Esophagus (tissue), 2 donors: ENCODE measurements at regions not wholly inside any gene's neighbourhood (a gene's known extent, or its start where the extent isn't known, plus 50 kb on each side); places are given as distances from the start of the nearest gene placed in this dataset.

Source experiments
- H3K27ac ChIP-seq, 2 donors: one replicate each; pipeline ENCODE4 v1.5.1; 2013; ENCODE audit warnings: low read depth in 2 of 2, mild to moderate bottlenecking in 2 of 2, inconsistent platforms in 1 of 2, low read length in 1 of 2, moderate library complexity in 1 of 2
- H3K27me3 ChIP-seq, 2 donors: one replicate each; pipeline ENCODE4 v1.6.1; 2013; ENCODE audit warnings: low read length in 2 of 2, control low read depth in 1 of 2, mild to moderate bottlenecking in 1 of 2; ENCODE audit not compliant: insufficient read depth in 2 of 2, control insufficient read depth in 1 of 2
- H3K36me3 ChIP-seq, 2 donors: one replicate each; pipeline ENCODE4 v1.6.1; 2013; ENCODE audit warnings: low read length in 1 of 2; ENCODE audit not compliant: control insufficient read depth in 2 of 2, insufficient read depth in 2 of 2
- H3K4me1 ChIP-seq, 2 donors: one replicate each; pipeline ENCODE4 v1.6.1; 2013; ENCODE audit warnings: low read length in 1 of 2; ENCODE audit not compliant: control insufficient read depth in 2 of 2, insufficient read depth in 2 of 2
- H3K4me3 ChIP-seq, 2 donors: one replicate each; pipeline ENCODE4 v1.5.1; 2013; ENCODE audit warnings: low read length in 2 of 2, mild to moderate bottlenecking in 2 of 2, low read depth in 1 of 2, moderate library complexity in 1 of 2
- H3K9me3 ChIP-seq, 2 donors: one replicate each; pipeline ENCODE4 v1.6.1; 2013; ENCODE audit warnings: mild to moderate bottlenecking in 2 of 2, low read depth in 1 of 2, low read length in 1 of 2, moderate library complexity in 1 of 2; ENCODE audit not compliant: control insufficient read depth in 2 of 2, insufficient read depth in 1 of 2
- WGBS, 2 donors: extraction: QIAGEN DNeasy Blood & Tissue Kit; methylation state at CpG; one replicate each; pipeline ENCODE4 v1.1.7; 2013; 5-methylcytosine and 5-hydroxymethylcytosine counted together
- donor health status: healthy with polysubstance abuse.
- donor health status: Bipolar disorder and iron deficiency.

- peaks cover 0 to 3% of the 10 kb centered on the region in 2 donors for H3K9me3 ChIP-seq
- H3K27ac ChIP-seq = no peak overlapping the region
- H3K27me3 ChIP-seq = no peaks in the 10 kb centered on the region
- WGBS, 2 donors = 38 to 46% methylated on average over 14 of the region's 14 CpGs
- H3K4me3 ChIP-seq = no peak overlapping the region
- H3K36me3 ChIP-seq = no peaks in the 10 kb centered on the region
- H3K4me1 ChIP-seq = no peaks in the 10 kb centered on the region
Measured at GRCh38 chr2:121903037-121903689, 147.7 kb downstream of the TSN start.

GRCh38 chr2:121904656-121905055 is 149.2 kb downstream of the TSN start:
- H3K9me3 ChIP-seq = peaks cover 0 to 3% of the 10 kb centered on the region in 2 donors
- no peak overlapping the region for H3K27ac ChIP-seq
- no peaks in the 10 kb centered on the region for H3K36me3 ChIP-seq
- no peak overlapping the region for H3K4me3 ChIP-seq
- WGBS, 2 donors = 84 to 94% methylated on average over 2 of the region's 2 CpGs
- H3K27me3 ChIP-seq = no peaks in the 10 kb centered on the region
- H3K4me1 ChIP-seq = no peaks in the 10 kb centered on the region

- WGBS, 2 donors = 85 to 88% methylated on average over 7 of the region's 7 CpGs
- H3K9me3 ChIP-seq = peaks cover 0 to 3% of the 10 kb centered on the region in 2 donors
Measured at GRCh38 chr2:121905201-121905600, 149.8 kb downstream of the TSN start.

GRCh38 chr2:121906170-121906569 is 150.7 kb downstream of the TSN start:
- WGBS, 2 donors = 68 to 70% methylated on average over 11 of the region's 11 CpGs

More at GRCh38 chr2:121905201-121905600, 149.8 kb downstream of the TSN start:
- H3K4me3 ChIP-seq = no peak overlapping the region
- no peaks in the 10 kb centered on the region for H3K27me3 ChIP-seq
- no peaks in the 10 kb centered on the region for H3K36me3 ChIP-seq
- H3K4me1 ChIP-seq = no peaks in the 10 kb centered on the region
- no peak overlapping the region for H3K27ac ChIP-seq

GRCh38 chr2:121907928-121908327 is 152.5 kb downstream of the TSN start:
- no peaks in the 10 kb centered on the region for H3K4me1 ChIP-seq
- WGBS, 2 donors = 41 to 46% methylated on average over 10 of the region's 10 CpGs

More at GRCh38 chr2:121906170-121906569, 150.7 kb downstream of the TSN start:
- Histone ChIP-seq H3K9me3 (peaks cover 0 to 3% of the 10 kb centered on the region in 2 donors), H3K4me3 (no peak overlapping the region), H3K4me1 (no peaks in the 10 kb centered on the region), H3K27ac (no peak overlapping the region), H3K27me3 (no peaks in the 10 kb centered on the region), H3K36me3 (no peaks in the 10 kb centered on the region)

GRCh38 chr2:121910139-121910538 is 154.7 kb downstream of the TSN start:
- no peaks in the 10 kb centered on the region for H3K27me3 ChIP-seq
- 72 to 79% methylated on average over 1 of the region's 1 CpG for WGBS, 2 donors
- H3K4me3 ChIP-seq = no peak overlapping the region
- no peak overlapping the region for H3K27ac ChIP-seq
- H3K9me3 ChIP-seq = peaks cover 0 to 3% of the 10 kb centered on the region in 2 donors
- H3K4me1 ChIP-seq = no peaks in the 10 kb centered on the region
- no peaks in the 10 kb centered on the region for H3K36me3 ChIP-seq

More at GRCh38 chr2:121907928-121908327, 152.5 kb downstream of the TSN start:
- no peak overlapping the region for H3K4me3 ChIP-seq
- H3K27me3 ChIP-seq = no peaks in the 10 kb centered on the region
- H3K36me3 ChIP-seq = no peaks in the 10 kb centered on the region
- H3K27ac ChIP-seq = no peak overlapping the region
- peaks cover 0 to 3% of the 10 kb centered on the region in 2 donors for H3K9me3 ChIP-seq

GRCh38 chr2:121911036-121911435 is 155.6 kb downstream of the TSN start:
- no peaks in the 10 kb centered on the region for H3K36me3 ChIP-seq
- no peaks in the 10 kb centered on the region for H3K27me3 ChIP-seq
- no peaks in the 10 kb centered on the region for H3K4me1 ChIP-seq
- WGBS, 2 donors = 68 to 70% methylated on average over 4 of the region's 4 CpGs
- H3K27ac ChIP-seq = no peak overlapping the region
- peaks cover 0 to 3% of the 10 kb centered on the region in 2 donors for H3K9me3 ChIP-seq
- no peak overlapping the region for H3K4me3 ChIP-seq

GRCh38 chr2:121917143-121917542 is 161.7 kb downstream of the TSN start:
- Histone ChIP-seq H3K4me3 (no peak overlapping the region), H3K36me3 (no peaks in the 10 kb centered on the region), H3K9me3 (no peaks in the 10 kb centered on the region), H3K4me1 (no peaks in the 10 kb centered on the region), H3K27me3 (no peaks in the 10 kb centered on the region), H3K27ac (no peak overlapping the region)
- 77 to 80% methylated on average over 10 of the region's 10 CpGs for WGBS, 2 donors

- Histone ChIP-seq H3K27me3 (no peaks in the 10 kb centered on the region), H3K4me1 (no peaks in the 10 kb centered on the region)
- 81 to 82% methylated on average over 2 of the region's 2 CpGs for WGBS, 2 donors
Measured at GRCh38 chr2:121918231-121918630, 162.8 kb downstream of the TSN start.

GRCh38 chr2:121919803-121920202 is 164.4 kb downstream of the TSN start:
- Histone ChIP-seq H3K4me3 (no peak overlapping the region), H3K4me1 (no peaks in the 10 kb centered on the region), H3K27me3 (no peaks in the 10 kb centered on the region), H3K27ac (no peak overlapping the region), H3K9me3 (no peaks in the 10 kb centered on the region), H3K36me3 (no peaks in the 10 kb centered on the region)
- 90 to 93% methylated on average over 9 of the region's 9 CpGs for WGBS, 2 donors

More at GRCh38 chr2:121918231-121918630, 162.8 kb downstream of the TSN start:
- Histone ChIP-seq H3K9me3 (no peaks in the 10 kb centered on the region), H3K36me3 (no peaks in the 10 kb centered on the region), H3K27ac (no peak overlapping the region), H3K4me3 (no peak overlapping the region)
